SJCRH30 (cell line): ENCODE measurements at regions not wholly inside any gene's neighbourhood (a gene's known extent, or its start where the extent isn't known, plus 50 kb on each side); places are given as distances from the start of the nearest gene placed in this dataset.
"Not testable (repeated sequence)": the region's sequence is repeated elsewhere in the genome, so short reads cannot be mapped to it uniquely, and the experiment has no call there.

Experiments
- DNase-seq, 2 experiments: peaks; one replicate each; pipeline ENCODE4 v3.0.0-alpha.2; 2015 to 2020
- H3K27ac ChIP-seq: fragments of 250-450 bp; sonication (Bioruptor Pico); 2 replicates; pipeline ENCODE4 v1.5.1; 2020; ENCODE audit warnings: mild to moderate bottlenecking, moderate library complexity
- H3K27me3 ChIP-seq: fragments of 250-450 bp; sonication (Bioruptor Pico); 2 replicates; pipeline ENCODE4 v1.5.1; 2020; ENCODE audit warnings: mild to moderate bottlenecking, moderate library complexity
- H3K36me3 ChIP-seq: fragments of 250-450 bp; sonication (Bioruptor Pico); 2 replicates; pipeline ENCODE4 v1.5.1; 2020; ENCODE audit warnings: mild to moderate bottlenecking, moderate library complexity
- H3K4me1 ChIP-seq: fragments of 250-450 bp; sonication (Bioruptor Pico); 2 replicates; pipeline ENCODE4 v1.5.1; 2020; ENCODE audit warnings: mild to moderate bottlenecking, moderate library complexity
- H3K4me3 ChIP-seq: fragments of 250-450 bp; sonication (Bioruptor Pico); 2 replicates; pipeline ENCODE4 v1.5.1; 2020; ENCODE audit warnings: mild to moderate bottlenecking, moderate library complexity
- H3K9me3 ChIP-seq: fragments of 250-450 bp; sonication (Bioruptor Pico); replicated peaks from 2 replicates; pipeline ENCODE4 v1.5.1; 2020; ENCODE audit warnings: mild to moderate bottlenecking, moderate library complexity

- no peak for DNase-seq
- Histone ChIP-seq H3K4me1 (no peaks in the 10 kb centered on the region), H3K27me3 (no peaks in the 10 kb centered on the region), H3K27ac (no peak overlapping the region), H3K9me3 (no peaks in the 10 kb centered on the region), H3K36me3 (no peaks in the 10 kb centered on the region), H3K4me3 (no peak overlapping the region)
Measured at GRCh38 chr5:17114715-17115599, 102.5 kb upstream of the BASP1 start.

GRCh38 chr5:17115855-17116254 is 101.6 kb upstream of the BASP1 start:
- DNase-seq: no peak
- H3K36me3 ChIP-seq: no peaks in the 10 kb centered on the region
- H3K4me3 ChIP-seq: no peak overlapping the region
- H3K27ac ChIP-seq: no peak overlapping the region
- no peaks in the 10 kb centered on the region for H3K27me3 ChIP-seq
- no peaks in the 10 kb centered on the region for H3K4me1 ChIP-seq
- no peaks in the 10 kb centered on the region for H3K9me3 ChIP-seq

DNA sequence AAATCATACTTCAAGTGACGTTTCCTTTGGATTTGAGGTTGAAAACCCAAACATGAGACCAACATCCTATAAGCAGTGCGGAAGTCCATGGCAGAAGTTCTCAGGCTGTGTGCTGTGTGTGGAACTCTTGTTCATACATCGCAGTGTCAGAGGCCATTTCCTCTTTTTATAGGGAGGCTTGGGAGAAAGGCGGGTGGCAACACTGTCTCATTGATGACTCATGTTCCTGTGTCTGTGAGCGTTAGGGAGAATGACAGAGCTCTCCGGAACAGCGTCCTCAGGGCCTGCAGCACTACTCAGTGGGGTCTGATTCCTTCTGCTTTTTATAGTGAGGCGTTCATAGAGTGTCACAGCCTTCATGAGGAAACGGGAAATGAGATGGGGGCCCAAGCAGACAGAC is 98.8 kb upstream of the BASP1 start:
- Histone ChIP-seq H3K27ac (no peak overlapping the region), H3K9me3 (no peaks in the 10 kb centered on the region), H3K27me3 (no peaks in the 10 kb centered on the region), H3K4me3 (no peak overlapping the region), H3K36me3 (no peaks in the 10 kb centered on the region), H3K4me1 (no peaks in the 10 kb centered on the region)
- peak in 1 of 2 experiments; percentile 3 for DNase-seq

- Histone ChIP-seq H3K4me3 (no peak overlapping the region), H3K27ac (no peak overlapping the region), H3K27me3 (no peaks in the 10 kb centered on the region), H3K9me3 (no peaks in the 10 kb centered on the region), H3K4me1 (no peaks in the 10 kb centered on the region), H3K36me3 (no peaks in the 10 kb centered on the region)
- no peak for DNase-seq
Measured at GRCh38 chr5:17120209-17120608, 97.2 kb upstream of the BASP1 start.

- no peaks in the 10 kb centered on the region for H3K4me1 ChIP-seq
- H3K27ac ChIP-seq: no peak overlapping the region
- H3K27me3 ChIP-seq: no peaks in the 10 kb centered on the region
- H3K9me3 ChIP-seq: no peaks in the 10 kb centered on the region
- no peak overlapping the region for H3K4me3 ChIP-seq
- no peak for DNase-seq
- no peaks in the 10 kb centered on the region for H3K36me3 ChIP-seq
Measured at GRCh38 chr5:17121776-17122175, 95.7 kb upstream of the BASP1 start.

- DNase-seq: no peak
Measured at GRCh38 chr5:17123010-17123409, 94.4 kb upstream of the BASP1 start.

GRCh38 chr5:17123773-17124172 is 93.7 kb upstream of the BASP1 start:
- not testable (repeated sequence) for H3K36me3 ChIP-seq, H3K4me3 ChIP-seq, DNase-seq, H3K9me3 ChIP-seq, H3K27ac ChIP-seq, H3K27me3 ChIP-seq, H3K4me1 ChIP-seq

More at GRCh38 chr5:17123010-17123409, 94.4 kb upstream of the BASP1 start:
- Histone ChIP-seq H3K27ac (no peak overlapping the region), H3K9me3 (no peaks in the 10 kb centered on the region), H3K36me3 (no peaks in the 10 kb centered on the region), H3K4me3 (no peak overlapping the region), H3K4me1 (no peaks in the 10 kb centered on the region), H3K27me3 (no peaks in the 10 kb centered on the region)

DNA sequence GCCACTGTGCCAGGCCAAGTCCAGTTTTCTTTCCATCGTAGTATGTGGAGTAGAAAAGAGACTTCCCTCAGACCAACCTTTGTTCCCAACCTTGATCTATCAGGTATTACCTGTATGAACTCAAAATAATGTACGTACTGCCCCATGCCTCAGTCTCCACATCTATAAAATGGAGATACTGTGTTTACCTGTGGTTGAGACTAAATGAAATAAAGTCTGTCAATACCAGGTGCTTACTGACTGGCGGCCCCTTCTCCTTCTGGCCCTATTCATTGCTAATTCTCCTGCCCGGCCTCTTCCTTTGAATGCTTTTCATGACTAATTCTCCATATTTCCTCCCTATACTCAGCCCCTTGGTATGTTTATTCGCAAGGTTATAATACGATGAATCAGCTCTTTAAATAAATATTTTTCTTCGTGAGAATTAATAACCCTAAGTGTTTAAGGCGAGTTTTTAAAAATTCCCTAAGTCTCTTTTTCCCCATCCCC is 89.6 kb upstream of the BASP1 start:
- no peaks in the 10 kb centered on the region for H3K9me3 ChIP-seq
- H3K36me3 ChIP-seq: no peaks in the 10 kb centered on the region
- no peaks in the 10 kb centered on the region for H3K27me3 ChIP-seq
- no peaks in the 10 kb centered on the region for H3K4me1 ChIP-seq
- H3K27ac ChIP-seq: no peak overlapping the region
- no peak overlapping the region for H3K4me3 ChIP-seq
- DNase-seq: no peak

DNA sequence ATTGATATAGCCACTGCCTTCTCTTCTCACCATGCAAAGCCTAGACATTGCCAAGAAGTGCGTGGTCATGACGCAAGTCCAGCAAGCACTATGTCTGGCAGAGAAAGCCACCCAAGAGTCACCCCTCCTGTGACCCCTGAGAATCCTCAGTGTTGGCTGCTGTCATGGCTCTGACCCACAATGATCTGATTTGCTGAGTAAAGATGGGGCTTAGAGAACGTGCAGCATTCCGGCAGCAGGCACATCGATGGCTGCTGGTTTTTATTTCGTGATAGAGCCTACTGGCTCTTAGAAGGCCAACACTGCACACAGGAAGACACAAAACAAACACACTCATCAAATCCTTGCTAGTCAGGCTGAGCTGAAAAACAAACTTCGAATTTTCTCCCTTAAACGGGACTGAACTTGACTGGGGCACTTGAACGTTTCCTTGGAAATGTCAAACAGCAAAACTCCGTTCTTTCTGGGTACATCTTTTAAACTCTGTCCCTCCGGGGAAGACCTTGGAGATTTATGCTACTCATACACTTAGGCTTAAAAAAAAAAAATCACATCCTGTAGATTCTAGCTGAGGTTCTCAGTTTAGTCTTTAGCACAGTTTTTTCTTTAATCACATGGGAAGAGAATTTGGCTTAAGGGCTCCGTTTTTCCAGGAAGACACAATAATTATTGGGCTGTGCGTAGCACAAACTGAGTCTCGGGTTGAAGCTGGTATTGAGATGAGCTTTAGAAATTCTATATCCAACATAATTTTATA is 88.2 kb upstream of the BASP1 start:
- Histone ChIP-seq H3K27ac (no peak overlapping the region), H3K4me3 (no peak overlapping the region), H3K36me3 (no peaks in the 10 kb centered on the region), H3K4me1 (no peaks in the 10 kb centered on the region), H3K27me3 (no peaks in the 10 kb centered on the region), H3K9me3 (no peaks in the 10 kb centered on the region)
- no peak for DNase-seq

DNA sequence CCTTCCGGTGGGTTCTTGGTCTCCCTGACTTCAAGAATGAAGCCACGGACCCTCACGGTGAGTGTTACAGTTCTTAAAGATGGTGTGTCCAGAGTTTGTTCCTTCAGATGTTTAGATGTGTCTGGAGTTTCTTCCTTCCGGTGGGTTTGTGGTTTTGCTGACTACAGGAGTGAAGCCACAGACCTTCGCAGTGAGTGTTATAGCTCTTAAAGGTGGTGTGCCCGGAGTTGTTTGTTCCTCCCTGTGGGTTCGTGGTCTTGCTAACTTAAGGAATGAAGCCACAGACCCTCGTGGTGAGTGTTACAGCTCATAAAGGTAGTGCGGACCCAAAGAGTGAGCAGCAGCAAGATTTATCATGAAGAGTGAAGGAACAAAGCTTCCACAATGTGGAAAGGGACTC is 87.1 kb upstream of the BASP1 start:
- H3K9me3 ChIP-seq, H3K36me3 ChIP-seq, H3K4me3 ChIP-seq, H3K27ac ChIP-seq, H3K4me1 ChIP-seq, DNase-seq, H3K27me3 ChIP-seq: not testable (repeated sequence)

DNA sequence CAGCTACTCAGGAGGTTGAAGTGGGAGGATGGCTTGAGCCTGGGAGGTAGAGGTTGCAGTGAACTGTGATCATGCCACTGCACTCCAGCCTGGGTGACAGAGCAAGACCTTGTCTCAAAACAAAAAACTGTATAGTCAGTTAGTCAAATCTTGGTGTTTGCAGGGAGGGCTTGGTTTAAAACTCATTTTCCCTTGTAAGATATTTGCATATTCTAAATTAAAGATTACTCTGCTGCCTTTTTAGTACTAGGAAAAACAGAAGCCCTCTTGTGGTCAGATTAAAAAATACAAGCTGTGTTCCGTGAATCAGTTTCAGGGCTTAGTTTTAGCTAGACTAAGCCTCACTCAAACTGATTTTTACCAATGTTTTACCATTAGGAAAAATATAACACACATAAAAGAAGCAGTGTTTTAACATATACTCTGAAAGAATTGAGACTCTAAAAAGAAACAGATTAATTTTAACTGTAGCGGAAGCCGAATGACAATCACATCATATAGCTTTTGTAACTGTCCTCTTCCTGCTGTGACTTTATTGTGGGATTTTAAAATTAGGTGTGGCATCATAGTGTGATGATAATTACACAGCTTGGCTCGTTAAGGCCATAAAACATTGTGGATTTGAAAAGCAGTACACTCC is 84.9 kb upstream of the BASP1 start:
- Histone ChIP-seq H3K27ac (no peak overlapping the region), H3K36me3 (no peaks in the 10 kb centered on the region), H3K9me3 (no peaks in the 10 kb centered on the region), H3K4me3 (no peak overlapping the region), H3K27me3 (no peaks in the 10 kb centered on the region), H3K4me1 (no peaks in the 10 kb centered on the region)
- peak in 1 of 2 experiments; percentile 39 for DNase-seq

GRCh38 chr5:17135050-17135449 is 82.4 kb upstream of the BASP1 start:
- no peaks in the 10 kb centered on the region for H3K4me1 ChIP-seq
- no peak overlapping the region for H3K27ac ChIP-seq
- H3K27me3 ChIP-seq: no peaks in the 10 kb centered on the region
- no peaks in the 10 kb centered on the region for H3K9me3 ChIP-seq
- no peak overlapping the region for H3K4me3 ChIP-seq
- no peaks in the 10 kb centered on the region for H3K36me3 ChIP-seq
- DNase-seq: no peak

DNA sequence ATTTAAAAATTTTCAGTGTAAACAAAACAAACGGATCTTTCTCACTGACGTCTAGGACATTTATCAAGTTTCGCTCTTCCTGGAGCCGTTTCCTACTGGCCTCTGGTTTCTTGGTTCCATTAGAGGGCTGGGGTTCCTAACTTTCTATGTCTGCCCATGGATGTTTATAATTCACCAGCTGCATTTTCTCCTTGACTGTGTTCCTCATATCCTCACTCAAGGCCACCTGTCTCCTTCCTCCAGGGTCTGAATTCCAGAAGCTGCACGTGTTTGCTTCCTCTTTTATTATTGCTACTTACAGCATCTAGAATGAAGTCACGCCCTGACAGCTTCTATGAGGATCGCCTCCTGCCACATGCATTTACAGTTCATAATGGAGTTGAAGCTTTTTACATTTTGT is 74.1 kb upstream of the BASP1 start:
- no peak overlapping the region for H3K27ac ChIP-seq
- DNase-seq: peak in 1 of 2 experiments; percentile 31
- H3K36me3 ChIP-seq: no peaks in the 10 kb centered on the region
- H3K4me1 ChIP-seq: no peaks in the 10 kb centered on the region
- no peak overlapping the region for H3K4me3 ChIP-seq
- H3K27me3 ChIP-seq: no peaks in the 10 kb centered on the region
- no peaks in the 10 kb centered on the region for H3K9me3 ChIP-seq

GRCh38 chr5:17146280-17146841 is 71.1 kb upstream of the BASP1 start:
- no peaks in the 10 kb centered on the region for H3K9me3 ChIP-seq
- H3K4me1 ChIP-seq: no peaks in the 10 kb centered on the region

DNA sequence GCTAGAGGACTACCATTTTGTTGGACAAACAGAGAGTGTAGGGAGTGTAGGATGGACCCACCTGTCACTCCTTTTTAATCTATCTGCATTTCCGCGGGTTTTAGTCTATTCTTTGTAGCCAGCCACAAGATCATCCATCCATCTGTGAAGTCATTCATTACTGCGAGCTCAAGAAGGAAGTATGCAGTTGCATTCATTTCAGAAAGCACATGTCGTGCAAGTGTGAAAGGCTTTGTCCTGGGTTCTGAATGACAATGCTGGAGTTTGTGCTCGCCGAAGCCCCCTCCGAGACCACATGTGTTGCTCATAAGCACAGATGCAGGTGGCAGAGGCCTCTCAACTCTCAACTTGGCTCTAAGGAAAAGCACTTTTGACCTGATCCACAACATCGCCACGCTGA is 70.3 kb upstream of the BASP1 start:
- Histone ChIP-seq H3K27me3 (no peaks in the 10 kb centered on the region), H3K4me3 (no peak overlapping the region), H3K36me3 (no peaks in the 10 kb centered on the region), H3K4me1 (no peaks in the 10 kb centered on the region), H3K9me3 (no peaks in the 10 kb centered on the region), H3K27ac (no peak overlapping the region)
- no peak for DNase-seq

More at GRCh38 chr5:17146280-17146841, 71.1 kb upstream of the BASP1 start:
- no peaks in the 10 kb centered on the region for H3K27me3 ChIP-seq
- no peak for DNase-seq
- no peak overlapping the region for H3K27ac ChIP-seq
- no peaks in the 10 kb centered on the region for H3K36me3 ChIP-seq
- H3K4me3 ChIP-seq: no peak overlapping the region
